Calu3 (cell line): ENCODE measurements at regions not wholly inside any gene's neighbourhood (a gene's known extent, or its start where the extent isn't known, plus 50 kb on each side); places are given as distances from the start of the nearest gene placed in this dataset.

ENCODE experiments used
- BruUV-seq: library from RNA; stranded (reverse); fragments of 400-500 nt; replicated peaks from 2 replicates; lab custom pipeline; 2021; lab: Mats Ljungman, UMichigan
- CTCF ChIA-PET: fragments of 300-600 bp; sonication (Branson Sonifier 250); formaldehyde crosslinking; loops from one replicate; lab custom pipeline; 2022; ENCODE audit warnings: antibody characterized with exemption; lab: Charles Lee
- DNase-seq: peaks from one replicate; pipeline ENCODE4 v3.0.0; 2022
- H3K27ac Mint-ChIP-seq: one replicate; pipeline ENCODE4 v1.8.0; 2022; ENCODE audit warnings: mixed read lengths; ENCODE audit not compliant: unreplicated experiment
- H3K27me3 Mint-ChIP-seq: one replicate; pipeline ENCODE4 v1.8.0; 2022; ENCODE audit warnings: mixed read lengths; ENCODE audit not compliant: unreplicated experiment
- H3K36me3 Mint-ChIP-seq: one replicate; pipeline ENCODE4 v1.8.0; 2022; ENCODE audit warnings: mild to moderate bottlenecking, moderate library complexity, mixed read lengths; ENCODE audit not compliant: insufficient read depth, unreplicated experiment
- H3K4me1 Mint-ChIP-seq: one replicate; pipeline ENCODE4 v1.8.0; 2022; ENCODE audit warnings: mild to moderate bottlenecking, low read depth, mixed read lengths; ENCODE audit not compliant: unreplicated experiment
- H3K4me3 Mint-ChIP-seq: one replicate; pipeline ENCODE4 v1.8.0; 2022; ENCODE audit warnings: mild to moderate bottlenecking, low read depth, moderate library complexity, mixed read lengths; ENCODE audit not compliant: unreplicated experiment
- H3K9me3 Mint-ChIP-seq: one replicate; pipeline ENCODE4 v1.8.0; 2022; ENCODE audit warnings: low read depth, mixed read lengths; ENCODE audit not compliant: unreplicated experiment
- intact Hi-C: fragments of 100-400 bp; cut with micrococcal nuclease; formaldehyde crosslinking; loops from one replicate; pipeline ENCODE4 v1.10.0; 2022; ENCODE audit not compliant: unreplicated experiment
- TF ChIP-seq, protein P1 (sequence below): fragments of 200-600 bp; IDR thresholded peaks from one replicate; pipeline ENCODE4 v1.8.0; 2022; ENCODE audit warnings: antibody characterized with exemption; ENCODE audit not compliant: unreplicated experiment

GRCh38 chr4:123827511-123827910 lies 430.9 kb downstream of the SPRY1 start:
- Mint-ChIP-seq H3K9me3 (no peaks in the 10 kb centered on the region), H3K4me3 (no peak overlapping the region), H3K4me1 (no peaks in the 10 kb centered on the region), H3K27ac (no peak overlapping the region), H3K36me3 (no peaks in the 10 kb centered on the region), H3K27me3 (no peaks in the 10 kb centered on the region)
- intact Hi-C loops = no loop called here
- BruUV-seq = no TSS peak
- DNase-seq = no peak
- CTCF ChIA-PET = no interaction called here
- TF ChIP-seq, protein P1, sequence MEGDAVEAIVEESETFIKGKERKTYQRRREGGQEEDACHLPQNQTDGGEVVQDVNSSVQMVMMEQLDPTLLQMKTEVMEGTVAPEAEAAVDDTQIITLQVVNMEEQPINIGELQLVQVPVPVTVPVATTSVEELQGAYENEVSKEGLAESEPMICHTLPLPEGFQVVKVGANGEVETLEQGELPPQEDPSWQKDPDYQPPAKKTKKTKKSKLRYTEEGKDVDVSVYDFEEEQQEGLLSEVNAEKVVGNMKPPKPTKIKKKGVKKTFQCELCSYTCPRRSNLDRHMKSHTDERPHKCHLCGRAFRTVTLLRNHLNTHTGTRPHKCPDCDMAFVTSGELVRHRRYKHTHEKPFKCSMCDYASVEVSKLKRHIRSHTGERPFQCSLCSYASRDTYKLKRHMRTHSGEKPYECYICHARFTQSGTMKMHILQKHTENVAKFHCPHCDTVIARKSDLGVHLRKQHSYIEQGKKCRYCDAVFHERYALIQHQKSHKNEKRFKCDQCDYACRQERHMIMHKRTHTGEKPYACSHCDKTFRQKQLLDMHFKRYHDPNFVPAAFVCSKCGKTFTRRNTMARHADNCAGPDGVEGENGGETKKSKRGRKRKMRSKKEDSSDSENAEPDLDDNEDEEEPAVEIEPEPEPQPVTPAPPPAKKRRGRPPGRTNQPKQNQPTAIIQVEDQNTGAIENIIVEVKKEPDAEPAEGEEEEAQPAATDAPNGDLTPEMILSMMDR = no peak

DNA sequence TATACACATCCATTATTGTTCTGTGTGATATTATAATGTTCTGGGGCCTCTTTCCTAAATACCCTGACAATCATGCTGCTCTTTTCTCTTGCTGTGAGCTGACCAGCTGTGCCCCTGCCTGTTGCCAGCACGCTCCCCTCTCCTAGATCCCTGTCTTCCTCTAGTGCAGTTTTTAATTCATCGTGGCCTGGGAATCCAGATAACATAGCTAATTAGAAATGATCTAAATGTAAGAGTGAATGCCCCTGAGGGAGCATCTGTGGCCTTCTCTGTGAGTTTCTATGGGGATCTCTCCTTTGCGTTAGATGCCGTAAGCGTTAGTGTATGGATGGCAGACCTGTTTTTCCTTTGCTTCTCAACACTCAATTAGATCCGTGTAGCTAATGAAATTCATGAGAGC lies 434.3 kb downstream of the SPRY1 start:
- TF ChIP-seq, protein P1 = no peak
- no peak overlapping the region for H3K4me3 Mint-ChIP-seq
- intact Hi-C loops = no loop called here
- no peak for DNase-seq
- no peaks in the 10 kb centered on the region for H3K36me3 Mint-ChIP-seq
- H3K9me3 Mint-ChIP-seq = no peaks in the 10 kb centered on the region
- H3K27me3 Mint-ChIP-seq = no peaks in the 10 kb centered on the region
- CTCF ChIA-PET = no interaction called here
- no TSS peak for BruUV-seq
- no peak overlapping the region for H3K27ac Mint-ChIP-seq
- no peaks in the 10 kb centered on the region for H3K4me1 Mint-ChIP-seq

DNA sequence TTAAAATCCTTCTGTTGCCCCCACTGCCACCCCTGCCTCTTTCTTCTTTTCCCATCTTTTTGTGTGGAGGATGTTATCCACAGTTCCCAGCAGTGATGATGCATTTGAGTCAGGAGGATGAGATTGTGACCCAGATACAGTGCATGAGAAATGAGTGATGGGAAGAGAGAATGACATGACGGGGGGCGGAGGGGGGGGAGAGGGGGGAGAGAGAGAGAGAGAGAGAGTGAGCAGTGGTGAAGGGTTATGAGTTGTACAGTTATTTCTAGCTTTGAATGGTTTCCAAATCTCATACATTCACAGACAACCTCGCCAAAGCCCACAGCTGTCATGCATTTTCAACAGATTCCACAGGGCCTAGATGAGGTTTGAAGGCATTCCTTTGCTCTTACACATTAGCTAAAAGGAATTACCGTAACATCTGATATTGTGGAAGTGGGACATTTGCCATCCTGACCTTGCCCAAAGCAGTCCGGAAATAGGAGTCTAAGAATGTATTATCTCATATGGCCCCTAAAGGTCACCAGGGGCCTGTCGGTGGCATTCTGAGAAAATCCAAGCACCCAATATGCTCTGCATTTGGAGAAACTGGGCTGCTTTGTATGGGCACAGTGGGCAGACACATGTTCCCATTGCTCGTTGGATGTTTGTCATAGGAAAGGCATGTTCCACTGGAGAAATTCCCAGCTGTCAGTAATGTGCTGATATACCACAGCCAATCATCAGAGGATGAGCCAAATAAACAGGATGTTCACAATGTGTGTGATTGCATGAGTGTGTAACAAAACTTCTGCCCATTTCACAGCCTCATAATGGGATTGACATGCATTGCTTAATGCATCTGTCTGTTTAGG lies 435.8 kb downstream of the SPRY1 start:
- Mint-ChIP-seq H3K9me3 (no peaks in the 10 kb centered on the region), H3K4me3 (no peak overlapping the region), H3K4me1 (no peaks in the 10 kb centered on the region), H3K36me3 (no peaks in the 10 kb centered on the region), H3K27ac (no peak overlapping the region), H3K27me3 (no peaks in the 10 kb centered on the region)
- no peak for DNase-seq
- CTCF ChIA-PET = interaction anchor here (0.7 kb wide), 1 partner anchor 362 kb away, joined by 3 read pairs; no protein-coding TSS in a partner anchor
- BruUV-seq = no TSS peak
- intact Hi-C loops = no loop called here
- TF ChIP-seq, protein P1 = no peak

DNA sequence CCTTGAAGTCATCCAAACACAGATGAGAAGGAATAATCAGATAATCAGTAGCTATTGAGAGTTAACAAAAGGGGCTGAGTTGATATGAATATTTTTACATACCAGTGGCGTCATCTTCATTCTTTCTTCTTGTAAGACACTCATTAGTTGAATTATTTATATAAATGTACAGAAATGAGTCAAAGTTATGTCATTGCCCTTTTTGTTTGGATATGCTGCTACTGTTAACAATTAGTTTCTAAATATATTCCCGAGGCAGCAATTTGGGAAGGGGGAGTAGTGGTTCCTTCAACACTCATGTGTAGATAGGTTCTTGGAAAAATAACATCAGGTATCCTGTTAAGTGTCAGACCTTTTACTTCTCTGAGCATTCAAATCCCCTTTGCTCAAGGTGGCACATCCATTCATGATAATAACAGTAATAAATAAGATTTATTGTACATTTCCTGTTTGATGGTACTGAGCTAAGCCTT lies 436.6 kb downstream of the SPRY1 start:
- BruUV-seq = no TSS peak
- Mint-ChIP-seq H3K4me1 (no peaks in the 10 kb centered on the region), H3K4me3 (no peak overlapping the region), H3K9me3 (no peaks in the 10 kb centered on the region), H3K36me3 (no peaks in the 10 kb centered on the region), H3K27me3 (no peaks in the 10 kb centered on the region), H3K27ac (no peak overlapping the region)
- no peak for DNase-seq
- TF ChIP-seq, protein P1 = no peak
- CTCF ChIA-PET = no interaction called here
- intact Hi-C loops = no loop called here
